C4-2B (cell line): ENCODE measurements at regions not wholly inside any gene's neighbourhood (a gene's known extent, or its start where the extent isn't known, plus 50 kb on each side); places are given as distances from the start of the nearest gene placed in this dataset.

Experiments
- CTCF ChIP-seq: fragments of 450-650 bp; conservative IDR thresholded peaks from 2 replicates; pipeline ENCODE4 v1.5.1; 2017; ENCODE audit warnings: mild to moderate bottlenecking
- ZFX ChIP-seq: fragments of 450-650 bp; IDR thresholded peaks from 2 replicates; pipeline ENCODE4 v1.6.1; 2017

GRCh38 chr2:199660167-199660566, 190.8 kb downstream of the FTCDNL1 start:
- no peak for TF ChIP-seq CTCF
- TF ChIP-seq ZFX: no peak
